ENCODE measurements at regions not wholly inside any gene's neighbourhood (a gene's known extent, or its start where the extent isn't known, plus 50 kb on each side); places are given as distances from the start of the nearest gene placed in this dataset.
"Not testable (repeated sequence)": the region's sequence is repeated elsewhere in the genome, so short reads cannot be mapped to it uniquely, and the experiment has no call there.

- Mint-ChIP-seq H3K27me3 (ENCODE audit: low read depth) (no peaks in the 10 kb centered on the region), H3K36me3 (no peaks in the 10 kb centered on the region), H3K27ac (no peak overlapping the region), H3K9me3 (peaks cover 6% of the 10 kb centered on the region), H3K4me1 (peaks cover 16% of the 10 kb centered on the region), H3K4me3 (no peak overlapping the region)
- TF ChIP-seq CTCF (IDR thresholded peaks at IDR 0.05; ENCODE audit: unreplicated experiment) = no peak
- DNase-seq (ENCODE audit: low spot score in 2 of 2, unreplicated experiment in 2 of 2) = no peak
Measured at GRCh38 chr7:54188843-54189242, 353.3 kb upstream of the VSTM2A start.

- peaks cover 16% of the 10 kb centered on the region for H3K4me1 Mint-ChIP-seq
Measured at GRCh38 chr7:54189330-54189729, 352.8 kb upstream of the VSTM2A start.

GRCh38 chr7:54201501-54201900 lies 340.7 kb upstream of the VSTM2A start:
- no peak for DNase-seq (ENCODE audit: low spot score in 2 of 2, unreplicated experiment in 2 of 2)
- Mint-ChIP-seq H3K27ac (no peak overlapping the region), H3K4me1 (peaks cover 3% of the 10 kb centered on the region), H3K36me3 (no peaks in the 10 kb centered on the region), H3K27me3 (ENCODE audit: low read depth) (no peaks in the 10 kb centered on the region), H3K4me3 (no peak overlapping the region), H3K9me3 (peaks cover 15% of the 10 kb centered on the region)
- TF ChIP-seq CTCF (IDR thresholded peaks at IDR 0.05; ENCODE audit: unreplicated experiment) = no peak

More at GRCh38 chr7:54189330-54189729, 352.8 kb upstream of the VSTM2A start:
- Mint-ChIP-seq H3K9me3 (peaks cover 6% of the 10 kb centered on the region), H3K4me3 (no peak overlapping the region), H3K36me3 (no peaks in the 10 kb centered on the region), H3K27me3 (ENCODE audit: low read depth) (no peaks in the 10 kb centered on the region), H3K27ac (no peak overlapping the region)
- TF ChIP-seq CTCF (IDR thresholded peaks at IDR 0.05; ENCODE audit: unreplicated experiment) = no peak
- no peak for DNase-seq (ENCODE audit: low spot score in 2 of 2, unreplicated experiment in 2 of 2)

- H3K36me3 Mint-ChIP-seq = no peaks in the 10 kb centered on the region
- DNase-seq (ENCODE audit: low spot score in 2 of 2, unreplicated experiment in 2 of 2) = no peak
- no peaks in the 10 kb centered on the region for H3K4me1 Mint-ChIP-seq
- TF ChIP-seq CTCF (IDR thresholded peaks at IDR 0.05; ENCODE audit: unreplicated experiment) = no peak
- no peak overlapping the region for H3K4me3 Mint-ChIP-seq
- H3K27ac Mint-ChIP-seq = no peak overlapping the region
- peaks cover 73% of the 10 kb centered on the region for H3K9me3 Mint-ChIP-seq
- no peaks in the 10 kb centered on the region for H3K27me3 Mint-ChIP-seq (ENCODE audit: low read depth)
Measured at GRCh38 chr7:54215424-54215823, 326.8 kb upstream of the VSTM2A start.

- H3K27ac Mint-ChIP-seq; DNase-seq (ENCODE audit: low spot score in 2 of 2, unreplicated experiment in 2 of 2); H3K9me3 Mint-ChIP-seq; H3K36me3 Mint-ChIP-seq; H3K4me1 Mint-ChIP-seq; H3K4me3 Mint-ChIP-seq; H3K27me3 Mint-ChIP-seq (ENCODE audit: low read depth): not testable (repeated sequence)
Measured at GRCh38 chr7:54226030-54226429, 316.1 kb upstream of the VSTM2A start.

GRCh38 chr7:54242776-54243175 lies 299.4 kb upstream of the VSTM2A start:
- H3K9me3 Mint-ChIP-seq = no peaks in the 10 kb centered on the region
- no peaks in the 10 kb centered on the region for H3K4me1 Mint-ChIP-seq
- H3K4me3 Mint-ChIP-seq = no peak overlapping the region
- TF ChIP-seq CTCF (IDR thresholded peaks at IDR 0.05; ENCODE audit: unreplicated experiment) = no peak
- no peak overlapping the region for H3K27ac Mint-ChIP-seq
- DNase-seq (ENCODE audit: low spot score in 2 of 2, unreplicated experiment in 2 of 2) = no peak
- peaks cover 13% of the 10 kb centered on the region for H3K27me3 Mint-ChIP-seq (ENCODE audit: low read depth)
- H3K36me3 Mint-ChIP-seq = no peaks in the 10 kb centered on the region

Data from mesothelial cell of epicardium (in vitro differentiated cells).